ENCODE measurements at regions not wholly inside any gene's neighbourhood (a gene's known extent, or its start where the extent isn't known, plus 50 kb on each side); places are given as distances from the start of the nearest gene placed in this dataset.
"Not testable (repeated sequence)": the region's sequence is repeated elsewhere in the genome, so short reads cannot be mapped to it uniquely, and the experiment has no call there.

- TF ChIP-seq CTCF (IDR thresholded peaks at IDR 0.05), result no peak
- Mint-ChIP-seq H3K36me3 (ENCODE audit: low read depth) (peaks cover 3% of the 10 kb centered on the region), H3K4me3 (ENCODE audit: unreplicated experiment) (no peak overlapping the region), H3K9me3 (ENCODE audit: low read depth) (peaks cover 5% of the 10 kb centered on the region), H3K27me3 (ENCODE audit: low read depth) (no peaks in the 10 kb centered on the region), H3K27ac (ENCODE audit: unreplicated experiment) (no peak overlapping the region), H3K4me1 (ENCODE audit: low read depth) (peaks cover 3% of the 10 kb centered on the region)
- DNase-seq (ENCODE audit: low spot score), result peak; percentile 36
Measured at GRCh38 chr9:129309041-129309430, 131.0 kb upstream of the IER5L start.

GRCh38 chr9:129307227-129307970 lies 129.3 kb upstream of the IER5L start:
- Mint-ChIP-seq H3K27ac (ENCODE audit: unreplicated experiment) (no peak overlapping the region), H3K9me3 (ENCODE audit: low read depth) (peaks cover 14% of the 10 kb centered on the region), H3K4me3 (ENCODE audit: unreplicated experiment) (no peak overlapping the region), H3K27me3 (ENCODE audit: low read depth) (no peaks in the 10 kb centered on the region), H3K4me1 (ENCODE audit: low read depth) (no peaks in the 10 kb centered on the region), H3K36me3 (ENCODE audit: low read depth) (peaks cover 3% of the 10 kb centered on the region)
- no peak for TF ChIP-seq CTCF (IDR thresholded peaks at IDR 0.05)
- peak; percentile 36 for DNase-seq (ENCODE audit: low spot score)

GRCh38 chr9:129306318-129306973 lies 128.4 kb upstream of the IER5L start:
- no peak overlapping the region for H3K4me3 Mint-ChIP-seq (ENCODE audit: unreplicated experiment)
- H3K36me3 Mint-ChIP-seq (ENCODE audit: low read depth), result peaks cover 6% of the 10 kb centered on the region
- no peaks in the 10 kb centered on the region for H3K27me3 Mint-ChIP-seq (ENCODE audit: low read depth)
- TF ChIP-seq CTCF (IDR thresholded peaks at IDR 0.05), result no peak
- DNase-seq (ENCODE audit: low spot score), result peak; percentile 36
- H3K4me1 Mint-ChIP-seq (ENCODE audit: low read depth), result no peaks in the 10 kb centered on the region
- H3K9me3 Mint-ChIP-seq (ENCODE audit: low read depth), result peaks cover 20% of the 10 kb centered on the region
- no peak overlapping the region for H3K27ac Mint-ChIP-seq (ENCODE audit: unreplicated experiment)

- DNase-seq (ENCODE audit: low spot score), result peak; percentile 49
- peaks cover 9% of the 10 kb centered on the region for H3K36me3 Mint-ChIP-seq (ENCODE audit: low read depth)
- no peak overlapping the region for H3K4me3 Mint-ChIP-seq (ENCODE audit: unreplicated experiment)
- H3K9me3 Mint-ChIP-seq (ENCODE audit: low read depth), result peaks cover 22% of the 10 kb centered on the region
- no peaks in the 10 kb centered on the region for H3K4me1 Mint-ChIP-seq (ENCODE audit: low read depth)
- no peak overlapping the region for H3K27ac Mint-ChIP-seq (ENCODE audit: unreplicated experiment)
- H3K27me3 Mint-ChIP-seq (ENCODE audit: low read depth), result no peaks in the 10 kb centered on the region
- no peak for TF ChIP-seq CTCF (IDR thresholded peaks at IDR 0.05)
Measured at GRCh38 chr9:129305246-129305645, 127.2 kb upstream of the IER5L start.

GRCh38 chr9:129301941-129302340 lies 123.9 kb upstream of the IER5L start:
- Mint-ChIP-seq H3K27ac (ENCODE audit: unreplicated experiment) (no peak overlapping the region), H3K9me3 (ENCODE audit: low read depth) (peaks cover 36% of the 10 kb centered on the region), H3K4me3 (ENCODE audit: unreplicated experiment) (no peak overlapping the region), H3K36me3 (ENCODE audit: low read depth) (peaks cover 16% of the 10 kb centered on the region), H3K4me1 (ENCODE audit: low read depth) (no peaks in the 10 kb centered on the region), H3K27me3 (ENCODE audit: low read depth) (no peaks in the 10 kb centered on the region)
- no peak for DNase-seq (ENCODE audit: low spot score)
- TF ChIP-seq CTCF (IDR thresholded peaks at IDR 0.05), result no peak

- DNase-seq (ENCODE audit: low spot score); H3K27me3 Mint-ChIP-seq (ENCODE audit: low read depth); H3K4me1 Mint-ChIP-seq (ENCODE audit: low read depth); H3K4me3 Mint-ChIP-seq (ENCODE audit: unreplicated experiment); H3K27ac Mint-ChIP-seq (ENCODE audit: unreplicated experiment): not testable (repeated sequence)
- Mint-ChIP-seq H3K9me3 (ENCODE audit: low read depth) (peaks cover 28% of the 10 kb centered on the region), H3K36me3 (ENCODE audit: low read depth) (peaks cover 14% of the 10 kb centered on the region)
Measured at GRCh38 chr9:129296195-129296594, 118.1 kb upstream of the IER5L start.

Measured in chondrocyte (in vitro differentiated cells).